ENCODE measurements at regions not wholly inside any gene's neighbourhood (a gene's known extent, or its start where the extent isn't known, plus 50 kb on each side); places are given as distances from the start of the nearest gene placed in this dataset.

- no peak overlapping the region for H3K27ac ChIP-seq
- no peak for TF ChIP-seq POLR2AphosphoS5 (IDR thresholded peaks at IDR 0.05; ENCODE audit: borderline replicate concordance, low read depth, low read length)
- no peak for TF ChIP-seq FOXP2 (optimal IDR thresholded peaks at IDR 0.05; ENCODE audit: control extremely low read depth, extremely low read length, insufficient read depth)
- no peak for TF ChIP-seq EZH2 (IDR thresholded peaks at IDR 0.05)
- no peaks in the 10 kb centered on the region for H3K9me3 ChIP-seq (ENCODE audit: low read depth, low read length)
- H3K4me3 ChIP-seq: no peak overlapping the region
- DNase-seq (ENCODE audit: low read depth, low spot score): no peak
- H3K36me3 ChIP-seq (ENCODE audit: insufficient read depth, low read length): no peaks in the 10 kb centered on the region
- no peak overlapping the region for H3K9ac ChIP-seq (ENCODE audit: insufficient read length)
These were observed 104.6 kb downstream of the DMRT2 start for GRCh38 chr9:1154739-1155138.

DNA sequence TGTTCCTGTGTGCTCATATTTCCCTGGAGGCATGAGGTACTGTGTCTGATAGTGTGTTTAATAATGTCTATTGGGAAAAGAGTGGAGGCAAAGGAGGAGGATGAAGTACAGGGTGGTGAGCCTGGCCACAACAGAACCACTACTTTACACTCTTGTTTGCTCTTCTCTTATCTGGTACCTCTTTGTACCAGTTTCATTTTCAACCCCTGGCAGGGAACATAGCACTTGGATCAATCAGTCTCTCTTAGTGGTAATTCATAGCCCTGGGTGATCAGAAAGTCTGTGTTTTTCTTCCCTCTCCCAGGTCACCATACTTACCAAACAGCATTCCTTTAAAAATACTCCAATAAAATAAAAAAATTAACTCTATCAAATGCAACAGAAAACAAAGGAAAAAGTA, 105.4 kb downstream of the DMRT2 start:
- H3K9me3 ChIP-seq (ENCODE audit: low read depth, low read length): no peaks in the 10 kb centered on the region
- no peak for DNase-seq (ENCODE audit: low read depth, low spot score)

DNA sequence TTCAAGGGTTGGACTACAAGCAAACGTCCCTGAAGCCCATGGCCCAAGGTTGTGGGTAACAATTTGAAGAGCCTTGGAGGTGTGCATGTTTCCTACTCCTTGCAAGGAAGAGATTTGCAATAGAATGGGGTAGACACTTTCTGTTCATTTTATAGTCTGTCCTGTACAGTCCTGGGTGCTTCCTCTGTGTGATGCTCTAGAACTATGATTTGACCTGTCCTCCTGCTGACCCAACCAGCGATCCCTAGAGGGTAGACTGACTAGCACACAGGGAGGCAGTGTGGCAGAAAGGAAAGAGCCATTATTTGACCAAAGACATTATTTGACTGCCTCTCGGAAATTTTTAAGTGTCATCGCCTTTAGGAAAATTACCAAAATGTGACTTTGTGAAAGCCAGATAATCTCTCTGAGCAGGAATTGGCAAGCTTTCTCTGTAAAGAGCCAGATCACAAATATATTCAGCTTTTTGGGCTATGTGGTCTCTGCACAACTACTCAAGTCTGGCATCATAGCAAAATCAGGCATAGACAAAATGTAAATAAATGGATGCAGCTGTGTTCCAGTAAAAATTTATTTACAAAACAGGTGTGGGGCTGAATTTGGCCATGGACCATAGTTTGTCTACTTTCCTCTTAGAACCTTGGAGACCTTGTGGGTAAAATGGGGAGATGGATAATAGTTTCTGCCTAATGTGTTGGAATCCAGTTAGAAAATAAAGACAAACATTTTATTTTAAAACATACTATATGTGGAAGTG, 106.8 kb downstream of the DMRT2 start:
- no peak overlapping the region for H3K4me3 ChIP-seq
- TF ChIP-seq EZH2 (IDR thresholded peaks at IDR 0.05) (no peak), FOXP2 (optimal IDR thresholded peaks at IDR 0.05; ENCODE audit: control extremely low read depth, extremely low read length, insufficient read depth) (no peak), POLR2AphosphoS5 (IDR thresholded peaks at IDR 0.05; ENCODE audit: borderline replicate concordance, low read depth, low read length) (no peak)
- DNase-seq (ENCODE audit: low read depth, low spot score): no peak
- no peak overlapping the region for H3K27ac ChIP-seq
- H3K9me3 ChIP-seq (ENCODE audit: low read depth, low read length): no peaks in the 10 kb centered on the region
- no peak overlapping the region for H3K9ac ChIP-seq (ENCODE audit: insufficient read length)
- no peaks in the 10 kb centered on the region for H3K36me3 ChIP-seq (ENCODE audit: insufficient read depth, low read length)

More for the DNA sequence above, 105.4 kb downstream of the DMRT2 start:
- H3K27ac ChIP-seq: no peak overlapping the region
- H3K36me3 ChIP-seq (ENCODE audit: insufficient read depth, low read length): no peaks in the 10 kb centered on the region
- TF ChIP-seq EZH2 (IDR thresholded peaks at IDR 0.05): no peak
- TF ChIP-seq FOXP2 (optimal IDR thresholded peaks at IDR 0.05; ENCODE audit: control extremely low read depth, extremely low read length, insufficient read depth): no peak
- no peak for TF ChIP-seq POLR2AphosphoS5 (IDR thresholded peaks at IDR 0.05; ENCODE audit: borderline replicate concordance, low read depth, low read length)
- H3K4me3 ChIP-seq: no peak overlapping the region
- H3K9ac ChIP-seq (ENCODE audit: insufficient read length): no peak overlapping the region

GRCh38 chr9:1157836-1158235, 107.7 kb downstream of the DMRT2 start:
- no peaks in the 10 kb centered on the region for H3K9me3 ChIP-seq (ENCODE audit: low read depth, low read length)
- DNase-seq (ENCODE audit: low read depth, low spot score): no peak
- H3K36me3 ChIP-seq (ENCODE audit: insufficient read depth, low read length): no peaks in the 10 kb centered on the region
- no peak for TF ChIP-seq EZH2 (IDR thresholded peaks at IDR 0.05)
- TF ChIP-seq FOXP2 (optimal IDR thresholded peaks at IDR 0.05; ENCODE audit: control extremely low read depth, extremely low read length, insufficient read depth): no peak
- TF ChIP-seq POLR2AphosphoS5 (IDR thresholded peaks at IDR 0.05; ENCODE audit: borderline replicate concordance, low read depth, low read length): no peak
- H3K27ac ChIP-seq: no peak overlapping the region
- no peak overlapping the region for H3K4me3 ChIP-seq
- no peak overlapping the region for H3K9ac ChIP-seq (ENCODE audit: insufficient read length)

- Histone ChIP-seq H3K9ac (ENCODE audit: insufficient read length) (no peak overlapping the region), H3K9me3 (ENCODE audit: low read depth, low read length) (peaks cover 3% of the 10 kb centered on the region; the same call in 1 of the 2 replicates), H3K36me3 (ENCODE audit: insufficient read depth, low read length) (no peaks in the 10 kb centered on the region), H3K4me3 (no peak overlapping the region), H3K27ac (no peak overlapping the region)
- TF ChIP-seq POLR2AphosphoS5 (IDR thresholded peaks at IDR 0.05; ENCODE audit: borderline replicate concordance, low read depth, low read length) (no peak), EZH2 (IDR thresholded peaks at IDR 0.05) (no peak), FOXP2 (optimal IDR thresholded peaks at IDR 0.05; ENCODE audit: control extremely low read depth, extremely low read length, insufficient read depth) (no peak)
- no peak for DNase-seq (ENCODE audit: low read depth, low spot score)
These were observed 120.8 kb downstream of the DMRT2 start for GRCh38 chr9:1170918-1171317.

DNA sequence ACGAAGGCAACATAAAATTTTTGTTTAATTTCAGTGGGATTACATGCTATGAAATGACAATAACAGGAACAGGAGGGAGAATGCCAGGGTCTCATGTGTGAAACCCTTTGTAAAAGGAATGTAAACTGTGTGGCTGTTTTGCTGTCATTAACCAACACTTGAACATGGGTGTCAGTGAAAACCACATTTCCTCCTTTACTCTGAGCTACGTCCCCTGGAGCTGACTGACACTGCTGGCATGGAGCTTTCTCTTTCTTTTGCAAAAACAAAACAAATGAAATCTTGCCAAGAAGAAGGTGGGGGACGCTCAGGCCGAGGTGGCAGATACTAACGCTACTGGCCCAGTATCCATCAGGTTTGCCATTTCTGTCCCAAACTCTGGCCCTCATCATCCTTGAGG, 121.4 kb downstream of the DMRT2 start:
- Histone ChIP-seq H3K4me3 (no peak overlapping the region), H3K36me3 (ENCODE audit: insufficient read depth, low read length) (no peaks in the 10 kb centered on the region), H3K27ac (no peak overlapping the region), H3K9ac (ENCODE audit: insufficient read length) (no peak overlapping the region), H3K9me3 (ENCODE audit: low read depth, low read length) (peaks cover 3% of the 10 kb centered on the region; the same call in 1 of the 2 replicates)
- no peak for DNase-seq (ENCODE audit: low read depth, low spot score)
- TF ChIP-seq EZH2 (IDR thresholded peaks at IDR 0.05) (no peak), FOXP2 (optimal IDR thresholded peaks at IDR 0.05; ENCODE audit: control extremely low read depth, extremely low read length, insufficient read depth) (no peak), POLR2AphosphoS5 (IDR thresholded peaks at IDR 0.05; ENCODE audit: borderline replicate concordance, low read depth, low read length) (no peak)

DNA sequence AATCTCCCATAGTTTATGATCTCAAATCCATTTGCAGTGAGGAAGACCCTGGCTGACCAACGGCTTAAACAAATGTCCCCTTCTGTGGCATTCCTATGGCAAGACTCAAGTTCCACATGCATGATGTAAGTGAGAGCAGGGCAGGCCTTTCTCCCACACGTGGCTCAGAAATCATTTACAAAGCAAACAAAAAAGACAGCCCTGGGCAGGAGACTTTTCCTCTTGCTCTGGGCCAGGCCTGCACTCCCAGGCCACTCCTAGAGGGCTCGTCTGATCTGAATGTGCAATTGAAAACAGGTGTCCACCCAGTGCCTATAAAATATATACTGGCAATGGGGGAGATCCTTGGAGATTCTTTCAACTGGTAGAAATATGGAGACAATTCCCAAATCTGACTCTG, 123.1 kb downstream of the DMRT2 start:
- TF ChIP-seq EZH2 (IDR thresholded peaks at IDR 0.05): no peak
- no peak for TF ChIP-seq POLR2AphosphoS5 (IDR thresholded peaks at IDR 0.05; ENCODE audit: borderline replicate concordance, low read depth, low read length)
- no peak for TF ChIP-seq FOXP2 (optimal IDR thresholded peaks at IDR 0.05; ENCODE audit: control extremely low read depth, extremely low read length, insufficient read depth)
- H3K9me3 ChIP-seq (ENCODE audit: low read depth, low read length): peaks cover 3% of the 10 kb centered on the region; the same call in 1 of the 2 replicates
- no peak overlapping the region for H3K9ac ChIP-seq (ENCODE audit: insufficient read length)
- DNase-seq (ENCODE audit: low read depth, low spot score): no peak
- H3K4me3 ChIP-seq: no peak overlapping the region
- H3K36me3 ChIP-seq (ENCODE audit: insufficient read depth, low read length): no peaks in the 10 kb centered on the region
- no peak overlapping the region for H3K27ac ChIP-seq

GRCh38 chr9:1173993-1174392, 123.8 kb downstream of the DMRT2 start:
- no peaks in the 10 kb centered on the region for H3K9me3 ChIP-seq (ENCODE audit: low read depth, low read length)
- no peak overlapping the region for H3K4me3 ChIP-seq
- no peak overlapping the region for H3K9ac ChIP-seq (ENCODE audit: insufficient read length)
- H3K36me3 ChIP-seq (ENCODE audit: insufficient read depth, low read length): no peaks in the 10 kb centered on the region
- H3K27ac ChIP-seq: no peak overlapping the region
- no peak for DNase-seq (ENCODE audit: low read depth, low spot score)
- TF ChIP-seq POLR2AphosphoS5 (IDR thresholded peaks at IDR 0.05; ENCODE audit: borderline replicate concordance, low read depth, low read length): no peak
- no peak for TF ChIP-seq EZH2 (IDR thresholded peaks at IDR 0.05)
- no peak for TF ChIP-seq FOXP2 (optimal IDR thresholded peaks at IDR 0.05; ENCODE audit: control extremely low read depth, extremely low read length, insufficient read depth)
